ENCODE measurements at regions not wholly inside any gene's neighbourhood (a gene's known extent, or its start where the extent isn't known, plus 50 kb on each side); places are given as distances from the start of the nearest gene placed in this dataset.
"Not testable (repeated sequence)": the region's sequence is repeated elsewhere in the genome, so short reads cannot be mapped to it uniquely, and the experiment has no call there.

DNA sequence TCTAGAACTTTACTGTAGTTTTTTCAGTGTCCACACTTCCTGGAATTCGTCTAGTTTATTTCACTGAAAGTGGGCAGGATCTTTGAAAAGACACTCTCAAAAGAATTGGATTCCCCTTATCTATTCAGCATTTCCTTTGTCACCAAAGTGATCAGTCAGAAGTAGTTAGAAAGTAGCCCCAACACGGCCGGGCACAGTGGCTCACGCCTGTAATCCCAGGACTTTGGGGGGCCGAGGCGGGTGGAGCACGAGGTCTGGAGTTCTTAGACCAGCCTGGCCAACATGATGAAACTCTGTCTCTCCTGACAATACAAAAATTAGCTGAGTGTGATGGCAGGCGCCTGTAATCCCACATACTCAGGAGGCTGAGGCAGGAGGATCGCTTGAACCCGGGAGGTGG is 69.0 kb upstream of the KMT2C start:
- CTCF ChIA-PET: no interaction called here
- TF ChIP-seq, protein P1, sequence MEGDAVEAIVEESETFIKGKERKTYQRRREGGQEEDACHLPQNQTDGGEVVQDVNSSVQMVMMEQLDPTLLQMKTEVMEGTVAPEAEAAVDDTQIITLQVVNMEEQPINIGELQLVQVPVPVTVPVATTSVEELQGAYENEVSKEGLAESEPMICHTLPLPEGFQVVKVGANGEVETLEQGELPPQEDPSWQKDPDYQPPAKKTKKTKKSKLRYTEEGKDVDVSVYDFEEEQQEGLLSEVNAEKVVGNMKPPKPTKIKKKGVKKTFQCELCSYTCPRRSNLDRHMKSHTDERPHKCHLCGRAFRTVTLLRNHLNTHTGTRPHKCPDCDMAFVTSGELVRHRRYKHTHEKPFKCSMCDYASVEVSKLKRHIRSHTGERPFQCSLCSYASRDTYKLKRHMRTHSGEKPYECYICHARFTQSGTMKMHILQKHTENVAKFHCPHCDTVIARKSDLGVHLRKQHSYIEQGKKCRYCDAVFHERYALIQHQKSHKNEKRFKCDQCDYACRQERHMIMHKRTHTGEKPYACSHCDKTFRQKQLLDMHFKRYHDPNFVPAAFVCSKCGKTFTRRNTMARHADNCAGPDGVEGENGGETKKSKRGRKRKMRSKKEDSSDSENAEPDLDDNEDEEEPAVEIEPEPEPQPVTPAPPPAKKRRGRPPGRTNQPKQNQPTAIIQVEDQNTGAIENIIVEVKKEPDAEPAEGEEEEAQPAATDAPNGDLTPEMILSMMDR (IDR thresholded peaks at IDR 0.05; ENCODE audit: low read depth, low read length): no peak
- DNase-seq (ENCODE audit: low read depth, low spot score): no peak
- no peak overlapping the region for H3K4me3 ChIP-seq (ENCODE audit: low read depth, low read length)
- POLR2A ChIA-PET: no interaction called here
- H3K27ac ChIP-seq (ENCODE audit: low read depth, low read length): no peak overlapping the region
- H3K27me3 ChIP-seq (ENCODE audit: control insufficient read depth, insufficient read depth, low read length): no peaks in the 10 kb centered on the region
- no peaks in the 10 kb centered on the region for H3K9me3 ChIP-seq (ENCODE audit: control insufficient read depth, insufficient read depth, low read length)

DNA sequence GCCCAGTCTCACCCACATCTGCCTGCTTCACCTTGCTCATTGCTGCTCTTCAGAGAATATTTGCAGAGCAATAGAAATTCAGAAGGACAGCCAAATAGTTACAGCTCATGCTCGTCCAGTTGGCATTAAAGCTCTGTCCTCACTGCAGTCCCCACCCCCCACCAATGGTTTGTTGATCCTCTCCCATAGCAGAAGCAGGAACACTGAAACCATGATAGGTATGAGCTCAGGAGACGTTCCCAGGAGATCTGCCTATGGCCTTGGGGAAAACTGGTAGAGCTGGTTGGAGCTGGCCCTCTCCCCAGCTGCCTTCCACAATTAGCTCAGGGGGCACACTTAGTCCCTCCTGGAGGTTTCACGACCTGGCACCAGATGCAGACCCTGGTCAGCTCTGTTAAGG is 68.6 kb upstream of the KMT2C start:
- CTCF ChIA-PET: no interaction called here
- Histone ChIP-seq H3K27ac (ENCODE audit: low read depth, low read length) (no peak overlapping the region), H3K27me3 (ENCODE audit: control insufficient read depth, insufficient read depth, low read length) (no peaks in the 10 kb centered on the region), H3K9me3 (ENCODE audit: control insufficient read depth, insufficient read depth, low read length) (no peaks in the 10 kb centered on the region), H3K4me3 (ENCODE audit: low read depth, low read length) (no peak overlapping the region)
- TF ChIP-seq, protein P1 (IDR thresholded peaks at IDR 0.05; ENCODE audit: low read depth, low read length): no peak
- POLR2A ChIA-PET: no interaction called here
- DNase-seq (ENCODE audit: low read depth, low spot score): no peak

DNA sequence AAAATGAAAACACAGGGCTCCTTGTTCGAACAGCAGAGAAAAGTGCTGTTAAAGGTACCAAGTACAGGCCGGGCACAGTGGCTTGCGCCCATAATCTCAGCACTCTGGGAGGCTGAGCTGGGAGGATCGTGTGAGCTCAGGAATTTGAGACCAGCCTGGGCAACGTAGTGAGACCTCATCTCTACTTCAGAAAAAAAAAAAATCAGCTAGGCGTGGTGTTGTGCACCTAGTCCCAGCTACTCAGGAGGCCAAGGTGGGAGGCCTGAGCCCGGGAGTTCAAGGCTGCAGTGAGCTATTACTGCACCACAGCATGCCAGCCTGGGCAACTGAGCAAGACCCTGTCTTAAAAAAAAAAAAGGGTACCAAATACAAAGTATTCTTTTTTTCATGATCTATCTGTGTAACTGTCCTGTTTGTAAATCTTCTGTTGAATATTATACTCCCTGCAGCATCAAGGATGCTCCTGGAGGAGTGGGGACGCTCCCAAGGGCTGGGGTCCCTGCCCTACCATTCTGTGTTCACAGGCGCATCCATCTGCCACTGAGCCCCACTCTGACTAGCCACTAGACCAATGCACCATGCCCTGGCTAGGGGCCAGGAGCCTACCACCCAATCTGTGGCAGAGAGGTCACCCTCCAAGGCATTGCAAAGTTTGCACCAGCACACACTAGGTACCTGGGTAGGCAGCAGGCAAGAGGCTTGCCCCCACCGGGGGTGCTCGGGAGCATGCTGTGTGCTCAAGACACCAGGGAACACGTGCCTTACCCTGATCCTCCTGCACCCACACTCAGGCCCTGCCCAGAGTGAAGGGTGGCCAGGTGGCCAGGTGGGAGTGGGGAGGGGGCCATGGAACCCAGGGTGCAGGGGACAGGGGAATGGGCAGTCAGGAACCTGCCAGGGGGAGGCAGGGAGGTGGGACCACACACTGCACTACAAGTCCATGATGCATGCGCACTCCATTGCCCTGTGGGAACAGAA is 67.3 kb upstream of the KMT2C start:
- Histone ChIP-seq H3K27me3 (ENCODE audit: control insufficient read depth, insufficient read depth, low read length) (no peaks in the 10 kb centered on the region), H3K4me3 (ENCODE audit: low read depth, low read length) (no peak overlapping the region), H3K27ac (ENCODE audit: low read depth, low read length) (no peak overlapping the region), H3K9me3 (ENCODE audit: control insufficient read depth, insufficient read depth, low read length) (no peaks in the 10 kb centered on the region)
- CTCF ChIA-PET: no interaction called here
- POLR2A ChIA-PET: no interaction called here
- TF ChIP-seq, protein P1 (IDR thresholded peaks at IDR 0.05; ENCODE audit: low read depth, low read length): no peak
- no peak for DNase-seq (ENCODE audit: low read depth, low spot score)

DNA sequence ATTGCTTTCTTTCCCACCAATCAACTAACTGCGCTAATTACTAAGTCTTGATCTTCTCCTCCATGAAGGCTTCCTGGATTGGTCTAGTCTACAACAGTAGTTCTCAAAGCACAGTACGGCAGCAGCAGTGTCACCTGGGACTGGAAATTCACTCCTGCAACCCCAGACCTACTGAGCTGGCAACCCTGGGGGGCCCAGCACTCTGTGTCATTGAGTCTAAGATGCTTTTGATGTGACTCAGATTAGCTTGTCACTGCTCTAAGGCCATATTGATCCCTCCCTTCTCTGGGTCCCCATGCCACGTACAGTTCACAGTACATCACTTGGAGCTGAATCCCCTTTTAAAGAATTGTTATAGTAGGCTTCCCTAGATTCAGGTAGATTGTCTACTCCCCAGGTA is 65.7 kb upstream of the KMT2C start:
- DNase-seq (ENCODE audit: low read depth, low spot score): no peak
- Histone ChIP-seq H3K27ac (ENCODE audit: low read depth, low read length) (no peak overlapping the region), H3K4me3 (ENCODE audit: low read depth, low read length) (no peak overlapping the region), H3K27me3 (ENCODE audit: control insufficient read depth, insufficient read depth, low read length) (no peaks in the 10 kb centered on the region), H3K9me3 (ENCODE audit: control insufficient read depth, insufficient read depth, low read length) (no peaks in the 10 kb centered on the region)
- CTCF ChIA-PET: no interaction called here
- TF ChIP-seq, protein P1 (IDR thresholded peaks at IDR 0.05; ENCODE audit: low read depth, low read length): no peak
- POLR2A ChIA-PET: interaction anchor here (0.7 kb wide), 1 partner anchor 255 kb away, joined by 5 read pairs; no protein-coding TSS in a partner anchor

DNA sequence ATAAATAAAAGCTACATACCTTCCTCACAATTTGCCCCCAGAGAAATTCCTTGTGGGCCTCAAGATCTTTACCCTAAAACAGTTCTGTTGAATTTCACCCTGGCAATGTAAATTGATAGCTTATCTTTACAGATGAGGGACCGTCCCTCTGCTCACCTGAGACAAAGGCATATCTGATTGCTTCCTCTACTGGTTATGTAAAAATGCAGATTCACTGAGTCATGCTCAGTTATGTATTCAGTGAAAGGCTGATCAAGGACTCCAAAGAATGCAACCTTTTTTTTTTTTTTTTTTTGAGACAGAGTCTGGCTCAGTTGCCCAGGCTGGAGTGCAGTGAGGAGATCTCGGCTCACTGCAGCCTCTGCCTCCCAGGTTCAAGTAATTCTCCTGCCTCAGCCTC is 64.2 kb upstream of the KMT2C start:
- DNase-seq (ENCODE audit: low read depth, low spot score); H3K4me3 ChIP-seq (ENCODE audit: low read depth, low read length); CTCF ChIA-PET; POLR2A ChIA-PET; H3K9me3 ChIP-seq (ENCODE audit: control insufficient read depth, insufficient read depth, low read length); H3K27ac ChIP-seq (ENCODE audit: low read depth, low read length); H3K27me3 ChIP-seq (ENCODE audit: control insufficient read depth, insufficient read depth, low read length): not testable (repeated sequence)
